Right cardiac atrium (tissue), 5 donors: ENCODE measurements at regions not wholly inside any gene's neighbourhood (a gene's known extent, or its start where the extent isn't known, plus 50 kb on each side); places are given as distances from the start of the nearest gene placed in this dataset.

Experiments
- ATAC-seq, 2 donors: fragments of 200-7000 bp; cut with Tn5 transposase; one replicate each; pipeline versions ENCODE4 v1.8.0 to v1.9.1; 2020; ENCODE audit warnings: moderate library complexity in 2 of 2, mild to moderate bottlenecking in 1 of 2
- DNase-seq, 3 donors: peaks; one replicate each; pipeline ENCODE4 v3.0.0-alpha.2; 2020
- H3K27ac ChIP-seq: one replicate; pipeline ENCODE4 v1.5.1; 2013; ENCODE audit warnings: mild to moderate bottlenecking, low read length, control low read depth, moderate library complexity
- H3K27me3 ChIP-seq: one replicate; pipeline ENCODE4 v1.6.1; 2013; ENCODE audit not compliant: control insufficient read depth, insufficient read depth
- H3K4me1 ChIP-seq: one replicate; pipeline ENCODE4 v1.6.1; 2013; ENCODE audit warnings: low read length; ENCODE audit not compliant: control insufficient read depth, insufficient read depth
- H3K4me3 ChIP-seq: one replicate; pipeline ENCODE4 v1.5.1; 2013; ENCODE audit warnings: low read length, control low read depth
- H3K9me3 ChIP-seq: one replicate; pipeline ENCODE4 v1.6.1; 2013; ENCODE audit warnings: low read length; ENCODE audit not compliant: control insufficient read depth
- WGBS: extraction: QIAGEN DNeasy Blood & Tissue Kit; methylation state at CpG from one replicate; pipeline ENCODE4 v1.1.7; 2013; 5-methylcytosine and 5-hydroxymethylcytosine counted together
- intact Hi-C, 4 donors: fragments of 100-400 bp; cut with DNase I; formaldehyde crosslinking; loops; one replicate each; pipeline versions ENCODE4 v1.11.0 to v1.14.0; 2022 to 2023
- donor health status: healthy with polysubstance abuse.
- donor health status: DM: no; HTN: yes; CAD: no.
- donor health status: DM: no; HTN: no; CAD: no.
- donor health status: DM: no; HTN: yes; CAD: no; lungs with severe emphysema.
- donor health status: DM: yes; HTN: yes; CAD: no.

DNA sequence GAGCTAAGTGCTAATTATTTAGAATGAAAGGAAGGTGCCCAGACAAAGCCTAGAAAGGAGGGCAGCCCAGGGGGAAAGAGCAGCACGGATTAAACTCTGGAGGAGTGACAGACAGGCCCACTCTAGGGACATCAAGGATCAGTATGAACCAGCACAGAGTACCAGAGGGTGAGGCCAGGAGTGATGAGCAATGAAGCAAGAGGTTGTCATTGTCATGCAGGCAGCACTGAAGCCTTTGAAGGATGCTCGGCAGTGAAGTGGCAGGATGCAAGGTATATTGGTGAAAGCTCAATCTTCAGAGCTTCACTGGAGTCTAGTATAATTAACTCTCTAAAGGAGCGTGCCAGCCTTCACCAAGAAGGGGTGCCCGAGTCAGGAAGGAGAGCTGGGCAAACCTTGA lies 112.0 kb upstream of the INHBA start:
- no peaks in the 10 kb centered on the region for H3K4me1 ChIP-seq
- H3K27ac ChIP-seq: no peak overlapping the region
- no peaks in the 10 kb centered on the region for H3K9me3 ChIP-seq
- no peak overlapping the region for H3K4me3 ChIP-seq
- no peak for ATAC-seq
- no peak for DNase-seq
- WGBS: 80% methylated on average over 4 of the region's 4 CpGs
- H3K27me3 ChIP-seq: no peaks in the 10 kb centered on the region
- intact Hi-C loops: no loop called here

DNA sequence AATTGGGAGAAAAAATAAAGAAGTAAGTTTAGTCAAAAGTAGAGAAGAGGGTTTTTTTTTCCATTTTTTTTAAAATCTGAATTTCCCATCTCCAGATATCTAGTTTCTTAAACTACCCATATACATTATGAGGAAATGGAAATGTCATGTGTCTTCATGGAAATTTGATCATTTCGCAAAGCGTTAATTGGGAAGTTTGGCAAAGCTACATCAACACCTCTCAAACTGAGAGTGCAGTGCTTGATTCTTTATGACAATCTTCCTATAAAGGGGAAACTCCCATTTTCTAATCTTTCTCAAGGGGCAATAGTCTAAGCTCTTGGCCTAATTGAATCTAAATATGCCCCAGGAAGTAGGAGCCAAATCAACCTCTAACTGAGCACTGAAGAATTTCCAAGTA lies 110.4 kb upstream of the INHBA start:
- Histone ChIP-seq H3K9me3 (no peaks in the 10 kb centered on the region), H3K27me3 (no peaks in the 10 kb centered on the region), H3K4me3 (no peak overlapping the region), H3K4me1 (no peaks in the 10 kb centered on the region), H3K27ac (no peak overlapping the region)
- intact Hi-C loops: no loop called here
- ATAC-seq: no peak
- 95% methylated on average over 2 of the region's 2 CpGs for whole genome bisulfite sequencing
- DNase-seq: no peak

DNA sequence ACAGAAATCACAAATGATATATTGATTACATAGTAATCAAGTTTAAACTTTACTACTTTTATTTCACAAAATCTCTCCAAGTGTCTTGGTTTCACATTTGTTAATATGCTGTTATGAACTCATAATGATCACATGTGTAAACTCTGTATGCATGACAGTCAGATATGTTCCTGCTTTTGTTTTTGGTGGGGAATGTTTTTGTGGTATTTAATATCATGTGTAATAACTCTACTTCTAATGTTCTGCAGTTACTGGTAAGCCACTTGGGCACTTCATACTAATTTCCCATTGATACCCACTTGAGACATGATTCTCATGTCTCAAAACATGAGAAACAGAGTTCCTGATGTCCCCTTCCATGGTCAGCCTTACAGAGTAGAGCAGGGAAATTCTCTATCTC lies 109.1 kb upstream of the INHBA start:
- H3K4me3 ChIP-seq: no peak overlapping the region
- intact Hi-C loops: no loop called here
- no peak overlapping the region for H3K27ac ChIP-seq
- H3K4me1 ChIP-seq: no peaks in the 10 kb centered on the region
- ATAC-seq: no peak
- DNase-seq: no peak
- H3K9me3 ChIP-seq: no peaks in the 10 kb centered on the region
- H3K27me3 ChIP-seq: no peaks in the 10 kb centered on the region

DNA sequence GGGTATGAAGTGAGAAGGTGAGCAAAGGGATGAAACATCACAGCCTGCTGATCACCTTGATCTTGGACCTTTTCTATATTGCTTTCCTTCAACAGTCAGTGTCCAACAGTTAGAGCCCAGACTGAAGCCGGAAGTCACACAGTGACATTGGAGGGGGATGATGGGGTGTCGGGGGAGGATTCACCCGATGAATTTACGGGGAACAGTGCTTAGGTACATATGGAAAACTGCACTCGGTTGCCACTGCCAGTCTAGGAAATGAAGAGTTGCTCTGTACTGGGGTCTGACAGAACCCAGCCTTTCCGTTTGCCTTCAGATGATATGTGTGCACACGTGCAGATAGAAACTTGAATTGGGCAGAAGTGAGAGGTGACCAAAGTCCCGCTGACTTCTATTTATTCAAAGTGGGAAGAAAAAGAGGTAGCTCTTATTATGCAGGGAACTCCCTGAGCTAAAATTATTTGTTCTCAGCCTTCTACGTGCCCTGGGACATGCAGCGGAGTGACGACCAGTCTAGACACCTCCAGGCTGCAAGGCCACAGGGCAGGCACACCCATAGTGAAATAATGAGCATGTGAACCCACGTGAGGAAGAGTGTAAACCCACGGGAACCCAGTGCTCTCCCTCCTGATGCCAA lies 107.2 kb upstream of the INHBA start:
- no peak for ATAC-seq
- intact Hi-C loops: no loop called here
- WGBS: 89% methylated on average over 13 of the region's 13 CpGs
- Histone ChIP-seq H3K4me1 (no peaks in the 10 kb centered on the region), H3K27ac (no peak overlapping the region), H3K9me3 (no peaks in the 10 kb centered on the region), H3K27me3 (no peaks in the 10 kb centered on the region), H3K4me3 (no peak overlapping the region)
- DNase-seq: no peak

DNA sequence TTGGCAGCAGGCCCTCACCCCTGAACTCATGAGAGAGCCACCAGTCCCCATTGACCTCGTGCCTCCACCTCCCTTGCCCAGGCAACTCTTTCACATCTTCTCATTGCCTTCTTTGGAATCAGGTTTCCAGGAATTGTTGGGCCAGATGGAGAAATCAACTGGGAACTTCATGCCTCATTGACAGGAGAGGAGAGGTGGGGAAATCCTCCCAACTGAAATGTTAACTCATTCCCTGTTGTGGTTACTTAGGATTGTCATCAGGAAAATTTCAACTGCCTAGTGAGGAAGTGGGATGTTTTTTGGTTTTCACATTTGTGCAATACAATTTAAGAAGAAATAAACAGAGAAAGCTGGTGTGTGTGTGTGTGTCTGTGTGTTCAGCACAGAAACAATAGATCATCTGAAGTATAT lies 106.6 kb upstream of the INHBA start:
- 49% methylated on average over 1 of the region's 1 CpG for WGBS
- Histone ChIP-seq H3K4me3 (no peak overlapping the region), H3K9me3 (no peaks in the 10 kb centered on the region), H3K4me1 (no peaks in the 10 kb centered on the region), H3K27ac (no peak overlapping the region), H3K27me3 (no peaks in the 10 kb centered on the region)
- ATAC-seq: no peak
- intact Hi-C loops: no loop called here
- DNase-seq: no peak

DNA sequence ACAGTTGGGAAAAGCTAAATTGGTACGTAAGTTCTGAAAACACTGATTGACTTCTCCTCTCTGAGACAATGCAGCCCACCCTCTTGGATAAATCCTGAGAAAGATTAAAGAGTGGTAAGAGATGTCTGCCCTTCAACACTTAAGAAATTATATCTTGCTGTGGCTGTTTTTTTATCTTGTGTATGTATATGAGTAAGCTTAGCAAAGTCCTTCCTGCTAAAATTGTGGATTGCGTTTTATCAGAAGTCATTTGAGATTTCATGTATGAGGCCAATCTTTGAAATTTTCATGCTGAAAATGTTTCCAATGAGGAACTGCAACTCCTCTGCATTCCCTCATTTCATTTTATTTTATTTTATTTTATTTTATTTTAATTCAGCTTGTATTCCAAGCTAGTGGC lies 106.2 kb upstream of the INHBA start:
- intact Hi-C loops: no loop called here
- 66% methylated on average over 2 of the region's 2 CpGs for WGBS
- no peak for ATAC-seq

DNA sequence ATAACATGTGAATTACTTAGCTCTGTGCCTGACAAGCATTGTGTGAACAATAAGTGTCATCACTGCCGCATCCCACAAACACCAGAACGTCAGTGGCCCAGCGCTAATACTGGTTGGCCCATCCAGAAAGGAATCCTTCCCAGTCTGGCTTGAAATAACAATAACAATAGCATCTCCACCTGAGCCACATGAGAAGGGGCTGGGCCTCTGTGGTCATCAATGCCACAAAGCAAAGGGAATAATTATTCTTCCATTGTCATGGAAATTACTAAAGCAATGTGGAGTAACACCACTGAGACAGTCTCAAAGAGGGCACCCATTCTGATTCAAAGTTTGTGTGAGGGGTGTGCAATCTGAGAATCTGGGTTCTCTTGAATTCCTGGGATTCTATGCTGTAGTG lies 105.7 kb upstream of the INHBA start:
- no peak overlapping the region for H3K27ac ChIP-seq
- WGBS: 85% methylated on average over 3 of the region's 3 CpGs
- DNase-seq (no peak), ATAC-seq (no peak)
- intact Hi-C loops: no loop called here
- H3K4me1 ChIP-seq: no peaks in the 10 kb centered on the region
- H3K9me3 ChIP-seq: no peaks in the 10 kb centered on the region
- no peak overlapping the region for H3K4me3 ChIP-seq
- H3K27me3 ChIP-seq: no peaks in the 10 kb centered on the region

More for the DNA sequence above, 106.2 kb upstream of the INHBA start:
- H3K9me3 ChIP-seq: no peaks in the 10 kb centered on the region
- H3K4me3 ChIP-seq: no peak overlapping the region
- no peaks in the 10 kb centered on the region for H3K4me1 ChIP-seq
- H3K27ac ChIP-seq: no peak overlapping the region
- no peaks in the 10 kb centered on the region for H3K27me3 ChIP-seq
- no peak for DNase-seq

DNA sequence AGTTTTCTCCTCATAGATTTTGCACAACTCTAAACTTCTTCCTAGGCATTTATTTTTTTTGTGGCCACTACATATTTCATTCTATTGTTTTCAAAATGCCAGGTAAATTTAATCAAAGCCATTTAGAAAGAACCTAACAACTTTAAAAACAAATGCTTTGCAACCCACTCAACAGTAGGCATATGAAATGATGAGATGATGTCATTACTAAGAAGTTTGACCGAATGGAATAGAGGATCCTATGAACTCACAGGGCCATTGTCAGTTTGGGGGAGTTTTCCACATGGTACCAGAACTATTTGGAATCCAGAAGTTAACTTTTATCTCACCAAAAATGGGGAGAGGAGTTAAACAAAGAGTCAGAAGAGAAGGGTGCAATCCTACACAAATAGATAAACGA lies 100.7 kb upstream of the INHBA start:
- ATAC-seq (no peak), DNase-seq (no peak)
- Histone ChIP-seq H3K4me3 (no peak overlapping the region), H3K27me3 (no peaks in the 10 kb centered on the region), H3K9me3 (no peaks in the 10 kb centered on the region), H3K27ac (no peak overlapping the region), H3K4me1 (no peaks in the 10 kb centered on the region)
- intact Hi-C loops: no loop called here
- 63% methylated on average over 2 of the region's 2 CpGs for whole genome bisulfite sequencing

DNA sequence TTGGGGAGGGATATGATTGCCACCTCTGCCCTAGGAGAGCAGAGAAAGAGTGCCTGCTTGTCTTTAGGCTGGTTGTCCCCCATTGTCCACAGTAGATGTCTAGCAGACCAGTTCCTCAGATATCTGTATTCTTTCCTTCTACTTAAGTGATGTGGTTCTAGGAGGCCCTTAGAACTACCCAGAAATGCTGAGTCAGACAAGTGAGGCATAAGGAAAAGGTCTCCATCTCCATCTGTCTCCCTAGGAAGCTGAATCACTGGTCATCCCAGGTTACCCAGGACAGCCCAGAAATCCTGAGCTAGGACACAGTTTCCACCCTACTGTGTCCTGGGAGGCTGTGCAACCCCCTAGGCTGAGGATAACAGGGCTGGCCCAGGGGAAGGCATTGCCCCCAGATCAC lies 93.4 kb upstream of the INHBA start:
- no peak for ATAC-seq
- intact Hi-C loops: no loop called here
- no peak for DNase-seq

DNA sequence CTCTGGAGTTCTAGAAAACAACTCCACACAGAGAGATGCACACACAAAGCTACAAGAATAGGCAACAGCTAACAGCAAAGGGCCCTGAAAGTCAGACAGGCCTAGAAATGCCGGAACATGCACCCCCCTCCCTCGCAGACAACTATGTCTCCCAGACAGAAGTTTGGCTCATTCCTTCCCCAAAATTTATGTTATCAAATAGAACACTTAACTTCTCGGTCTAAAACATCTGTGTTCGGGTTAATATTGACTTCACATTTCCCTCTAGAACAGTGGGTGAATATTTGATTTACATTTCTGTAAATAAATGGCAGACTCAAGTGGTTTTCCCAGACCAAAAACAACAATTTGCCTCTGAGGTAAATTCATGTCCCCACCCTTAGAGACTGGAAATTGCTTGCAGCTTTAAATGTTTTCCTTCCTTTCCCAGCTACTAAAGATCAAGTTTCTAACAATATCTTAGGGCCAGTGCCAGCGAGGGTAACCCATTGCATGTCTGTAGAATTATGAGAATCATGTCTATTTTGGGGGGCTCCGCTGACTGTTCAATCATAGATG lies 92.5 kb upstream of the INHBA start:
- no peaks in the 10 kb centered on the region for H3K27me3 ChIP-seq
- ATAC-seq: no peak
- no peaks in the 10 kb centered on the region for H3K4me1 ChIP-seq

More for the DNA sequence above, 93.4 kb upstream of the INHBA start:
- H3K9me3 ChIP-seq: no peaks in the 10 kb centered on the region
- H3K4me1 ChIP-seq: no peaks in the 10 kb centered on the region
- H3K4me3 ChIP-seq: no peak overlapping the region
- H3K27me3 ChIP-seq: no peaks in the 10 kb centered on the region
- no peak overlapping the region for H3K27ac ChIP-seq

DNA sequence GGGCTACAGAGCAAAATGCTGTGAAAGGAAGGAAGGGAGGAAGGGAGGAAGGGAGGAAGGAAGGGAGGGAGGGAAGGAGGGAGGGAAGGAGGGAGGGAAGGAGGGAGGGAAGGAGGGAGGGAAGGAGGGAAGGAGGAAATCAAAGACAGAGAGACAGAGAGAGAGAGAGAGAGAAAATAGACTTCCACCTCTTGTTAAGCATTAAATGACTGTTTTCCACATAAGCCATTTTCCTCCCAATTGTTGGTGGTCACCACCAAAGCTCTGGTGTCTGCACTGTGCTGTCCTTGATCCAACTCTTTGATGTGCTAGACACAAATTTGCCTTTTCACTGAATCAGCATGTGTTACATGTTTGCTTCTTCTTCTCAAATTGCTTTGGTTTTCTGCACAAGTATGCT lies 90.7 kb upstream of the INHBA start:
- intact Hi-C loops: no loop called here
- Histone ChIP-seq H3K9me3 (no peaks in the 10 kb centered on the region), H3K27ac (no peak overlapping the region), H3K4me3 (no peak overlapping the region), H3K4me1 (no peaks in the 10 kb centered on the region), H3K27me3 (no peaks in the 10 kb centered on the region)
- no peak for ATAC-seq
- no peak for DNase-seq

More for the DNA sequence above, 92.5 kb upstream of the INHBA start:
- H3K27ac ChIP-seq: no peak overlapping the region
- H3K9me3 ChIP-seq: no peaks in the 10 kb centered on the region
- DNase-seq: no peak
- no peak overlapping the region for H3K4me3 ChIP-seq
- WGBS: 64% methylated on average over 6 of the region's 6 CpGs
- intact Hi-C loops: no loop called here

DNA sequence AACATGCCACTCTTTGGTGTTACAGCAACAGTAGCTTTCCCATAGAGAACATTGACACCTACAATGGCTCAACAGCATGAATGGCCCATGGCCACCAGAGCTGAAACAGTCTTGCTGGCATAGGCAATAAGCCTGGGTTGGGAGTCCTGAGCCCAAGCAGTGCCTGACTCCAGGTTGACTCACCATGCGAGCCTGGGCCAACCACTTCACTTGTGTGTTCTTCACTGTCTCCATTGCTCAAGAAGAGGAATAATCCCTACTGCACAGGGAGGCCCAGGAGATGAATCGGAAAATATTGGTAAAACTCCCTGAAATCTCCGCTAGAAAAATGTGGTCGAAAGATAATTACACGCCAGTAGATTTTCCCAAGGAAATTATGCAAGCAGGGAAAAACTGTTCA lies 89.2 kb upstream of the INHBA start:
- WGBS: 89% methylated on average over 5 of the region's 5 CpGs
- no peak for DNase-seq

More for the DNA sequence above, 89.2 kb upstream of the INHBA start:
- H3K27ac ChIP-seq: no peak overlapping the region
- intact Hi-C loops: no loop called here
- H3K27me3 ChIP-seq: no peaks in the 10 kb centered on the region
- no peak overlapping the region for H3K4me3 ChIP-seq
- no peak for ATAC-seq
- H3K4me1 ChIP-seq: no peaks in the 10 kb centered on the region
- H3K9me3 ChIP-seq: no peaks in the 10 kb centered on the region
